CD8-positive, alpha-beta memory T cell (primary cell): ENCODE measurements at regions not wholly inside any gene's neighbourhood (a gene's known extent, or its start where the extent isn't known, plus 50 kb on each side); places are given as distances from the start of the nearest gene placed in this dataset.

Experiments
- CTCF ChIA-PET: fragments of 350-600 bp; sonication (Branson Sonifier 250); formaldehyde crosslinking; loops from one replicate; lab custom pipeline; 2021; ENCODE audit warnings: antibody characterized with exemption; lab: Charles Lee
- POLR2A ChIA-PET: fragments of 350-600 bp; sonication (Branson Sonifier 250); formaldehyde crosslinking; loops from one replicate; lab custom pipeline; 2021; ENCODE audit warnings: antibody characterized with exemption; lab: Charles Lee
- DNase-seq, 5 donors: peaks; one replicate each; pipeline versions ENCODE4 v3.0.0 to v3.0.0-alpha.2; 2020 to 2022; ENCODE audit warnings: mixed read lengths in 1 of 5
- H3K27ac ChIP-seq: one replicate; pipeline ENCODE4 v1.7.0; 2013; ENCODE audit warnings: low read depth, mild to moderate bottlenecking, low read length, moderate library complexity
- H3K27me3 ChIP-seq: 2 replicates; pipeline ENCODE4 v1.7.0; 2013; ENCODE audit warnings: low read length, mild to moderate bottlenecking; ENCODE audit not compliant: insufficient read depth, poor library complexity, severe bottlenecking
- H3K36me3 ChIP-seq: 2 replicates; pipeline ENCODE4 v1.7.0; 2013; ENCODE audit warnings: mild to moderate bottlenecking, low read length, moderate library complexity; ENCODE audit not compliant: insufficient read depth
- H3K4me1 ChIP-seq: 2 replicates; pipeline ENCODE4 v1.7.0; 2013; ENCODE audit warnings: mild to moderate bottlenecking, low read length, moderate library complexity; ENCODE audit not compliant: insufficient read depth
- H3K4me3 ChIP-seq: 2 replicates; pipeline ENCODE4 v1.7.0; 2013; ENCODE audit warnings: mild to moderate bottlenecking, low read length
- H3K9me3 ChIP-seq: 2 replicates; pipeline ENCODE4 v1.7.0; 2013; ENCODE audit warnings: mild to moderate bottlenecking, low read length
- H3K27ac Mint-ChIP-seq, 8 donors: one replicate each; pipeline ENCODE4 v1.8.0; 2020 to 2021; ENCODE audit warnings: mixed read lengths in 8 of 8, mild to moderate bottlenecking in 6 of 8, inconsistent platforms in 3 of 8, moderate library complexity in 3 of 8
- H3K27me3 Mint-ChIP-seq, 2 donors: one replicate each; pipeline ENCODE4 v1.8.0; 2020 to 2021; ENCODE audit warnings: mixed read lengths in 2 of 2, mild to moderate bottlenecking in 1 of 2, moderate library complexity in 1 of 2
- H3K36me3 Mint-ChIP-seq, 3 donors: one replicate each; pipeline ENCODE4 v1.8.0; 2020 to 2021; ENCODE audit warnings: mixed read lengths in 3 of 3, inconsistent platforms in 1 of 3, mild to moderate bottlenecking in 1 of 3
- H3K4me1 Mint-ChIP-seq, 3 donors: one replicate each; pipeline ENCODE4 v1.8.0; 2020 to 2021; ENCODE audit warnings: mixed read lengths in 3 of 3, inconsistent platforms in 1 of 3, mild to moderate bottlenecking in 1 of 3
- H3K4me3 Mint-ChIP-seq, 7 donors: one replicate each; pipeline ENCODE4 v1.8.0; 2020 to 2021; ENCODE audit warnings: mixed read lengths in 7 of 7, mild to moderate bottlenecking in 6 of 7, moderate library complexity in 4 of 7, inconsistent platforms in 2 of 7
- H3K9me3 Mint-ChIP-seq, 5 donors: one replicate each; pipeline ENCODE4 v1.8.0; 2020 to 2022; ENCODE audit warnings: mixed read lengths in 5 of 5, mild to moderate bottlenecking in 3 of 5, moderate library complexity in 2 of 5, inconsistent platforms in 1 of 5

GRCh38 chr2:220503431-220503830, 876.0 kb downstream of the SLC4A3 start:
- Mint-ChIP-seq H3K27me3 (no peaks in the 10 kb centered on the region), H3K4me3 (no peak overlapping the region), H3K9me3 (peaks cover 0 to 5% (median 0%) of the 10 kb centered on the region in 5 donors), H3K36me3 (no peaks in the 10 kb centered on the region), H3K27ac (no peak overlapping the region), H3K4me1 (no peaks in the 10 kb centered on the region)
- ChIA-PET CTCF (no interaction called here), POLR2A (no interaction called here)
- H3K27ac ChIP-seq, result no peak overlapping the region
- no peaks in the 10 kb centered on the region for H3K36me3 ChIP-seq
- H3K9me3 ChIP-seq, result no peaks in the 10 kb centered on the region
- H3K27me3 ChIP-seq, result no peaks in the 10 kb centered on the region
- no peak overlapping the region for H3K4me3 ChIP-seq
- no peaks in the 10 kb centered on the region for H3K4me1 ChIP-seq
- DNase-seq, result no peak

GRCh38 chr2:220504938-220505503, 877.6 kb downstream of the SLC4A3 start:
- H3K27ac ChIP-seq, result no peak overlapping the region
- ChIA-PET POLR2A (no interaction called here), CTCF (no interaction called here)
- Mint-ChIP-seq H3K4me3 (no peak overlapping the region), H3K36me3 (no peaks in the 10 kb centered on the region), H3K27me3 (no peaks in the 10 kb centered on the region), H3K27ac (no peak overlapping the region), H3K4me1 (no peaks in the 10 kb centered on the region), H3K9me3 (peaks cover 0 to 5% (median 0%) of the 10 kb centered on the region in 5 donors)
- no peaks in the 10 kb centered on the region for H3K36me3 ChIP-seq
- H3K9me3 ChIP-seq, result no peaks in the 10 kb centered on the region
- no peaks in the 10 kb centered on the region for H3K4me1 ChIP-seq
- H3K27me3 ChIP-seq, result no peaks in the 10 kb centered on the region
- no peak overlapping the region for H3K4me3 ChIP-seq
- no peak for DNase-seq

GRCh38 chr2:220506466-220506865, 879.0 kb downstream of the SLC4A3 start:
- POLR2A ChIA-PET, result no interaction called here
- H3K27ac Mint-ChIP-seq, result no peak overlapping the region
- no peaks in the 10 kb centered on the region for H3K4me1 ChIP-seq

GRCh38 chr2:220509096-220509757, 881.8 kb downstream of the SLC4A3 start:
- Mint-ChIP-seq H3K9me3 (peaks cover 0 to 6% (median 0%) of the 10 kb centered on the region in 5 donors), H3K27me3 (no peaks in the 10 kb centered on the region), H3K36me3 (no peaks in the 10 kb centered on the region), H3K27ac (no peak overlapping the region), H3K4me1 (no peaks in the 10 kb centered on the region), H3K4me3 (no peak overlapping the region)
- Histone ChIP-seq H3K27me3 (no peaks in the 10 kb centered on the region), H3K4me1 (no peaks in the 10 kb centered on the region), H3K9me3 (no peaks in the 10 kb centered on the region), H3K36me3 (no peaks in the 10 kb centered on the region), H3K4me3 (no peak overlapping the region), H3K27ac (no peak overlapping the region)
- no peak for DNase-seq
- ChIA-PET POLR2A (no interaction called here), CTCF (no interaction called here)

More at GRCh38 chr2:220506466-220506865, 879.0 kb downstream of the SLC4A3 start:
- peaks cover 0 to 5% (median 0%) of the 10 kb centered on the region in 5 donors for H3K9me3 Mint-ChIP-seq
- no peaks in the 10 kb centered on the region for H3K27me3 Mint-ChIP-seq
- DNase-seq, result no peak
- H3K36me3 Mint-ChIP-seq, result no peaks in the 10 kb centered on the region
- no peaks in the 10 kb centered on the region for H3K4me1 Mint-ChIP-seq
- Histone ChIP-seq H3K9me3 (no peaks in the 10 kb centered on the region), H3K27ac (no peak overlapping the region), H3K36me3 (no peaks in the 10 kb centered on the region), H3K4me3 (no peak overlapping the region), H3K27me3 (no peaks in the 10 kb centered on the region)
- H3K4me3 Mint-ChIP-seq, result no peak overlapping the region
- CTCF ChIA-PET, result no interaction called here

GRCh38 chr2:220509966-220510365, 882.5 kb downstream of the SLC4A3 start:
- Histone ChIP-seq H3K27ac (no peak overlapping the region), H3K4me1 (no peaks in the 10 kb centered on the region), H3K4me3 (no peak overlapping the region), H3K27me3 (no peaks in the 10 kb centered on the region), H3K9me3 (no peaks in the 10 kb centered on the region), H3K36me3 (no peaks in the 10 kb centered on the region)
- ChIA-PET CTCF (no interaction called here), POLR2A (no interaction called here)
- H3K36me3 Mint-ChIP-seq, result no peaks in the 10 kb centered on the region
- H3K27me3 Mint-ChIP-seq, result no peaks in the 10 kb centered on the region
- DNase-seq, result no peak
- H3K9me3 Mint-ChIP-seq, result peaks cover 0 to 6% (median 0%) of the 10 kb centered on the region in 5 donors
- no peak overlapping the region for H3K4me3 Mint-ChIP-seq
- H3K27ac Mint-ChIP-seq, result no peak overlapping the region
- H3K4me1 Mint-ChIP-seq, result no peaks in the 10 kb centered on the region

GRCh38 chr2:220510668-220511067, 883.2 kb downstream of the SLC4A3 start:
- no peak for DNase-seq
- Mint-ChIP-seq H3K4me1 (no peaks in the 10 kb centered on the region), H3K27me3 (no peaks in the 10 kb centered on the region), H3K36me3 (no peaks in the 10 kb centered on the region), H3K27ac (no peak overlapping the region), H3K4me3 (no peak overlapping the region), H3K9me3 (peaks cover 0 to 6% (median 0%) of the 10 kb centered on the region in 5 donors)
- Histone ChIP-seq H3K9me3 (no peaks in the 10 kb centered on the region), H3K36me3 (no peaks in the 10 kb centered on the region), H3K4me3 (no peak overlapping the region), H3K4me1 (no peaks in the 10 kb centered on the region), H3K27ac (no peak overlapping the region), H3K27me3 (no peaks in the 10 kb centered on the region)
- ChIA-PET CTCF (no interaction called here), POLR2A (no interaction called here)

GRCh38 chr2:220512419-220512818, 885.0 kb downstream of the SLC4A3 start:
- H3K27ac Mint-ChIP-seq, result no peak overlapping the region
- POLR2A ChIA-PET, result no interaction called here
- Histone ChIP-seq H3K9me3 (no peaks in the 10 kb centered on the region), H3K27ac (no peak overlapping the region), H3K4me3 (no peak overlapping the region), H3K27me3 (no peaks in the 10 kb centered on the region), H3K4me1 (no peaks in the 10 kb centered on the region), H3K36me3 (no peaks in the 10 kb centered on the region)
- peaks cover 0 to 6% (median 0%) of the 10 kb centered on the region in 5 donors for H3K9me3 Mint-ChIP-seq
- H3K4me1 Mint-ChIP-seq, result no peaks in the 10 kb centered on the region
- H3K4me3 Mint-ChIP-seq, result no peak overlapping the region
- no peaks in the 10 kb centered on the region for H3K36me3 Mint-ChIP-seq
- DNase-seq, result no peak
- CTCF ChIA-PET, result no interaction called here
- no peaks in the 10 kb centered on the region for H3K27me3 Mint-ChIP-seq

GRCh38 chr2:220513573-220514288, 886.3 kb downstream of the SLC4A3 start:
- no peak for DNase-seq
- no peaks in the 10 kb centered on the region for H3K36me3 ChIP-seq
- no peaks in the 10 kb centered on the region for H3K4me1 Mint-ChIP-seq
- CTCF ChIA-PET, result no interaction called here
- no peak overlapping the region for H3K4me3 Mint-ChIP-seq
- no peaks in the 10 kb centered on the region for H3K27me3 ChIP-seq
- H3K4me3 ChIP-seq, result no peak overlapping the region
- no peaks in the 10 kb centered on the region for H3K4me1 ChIP-seq
- no peaks in the 10 kb centered on the region for H3K27me3 Mint-ChIP-seq
- no peaks in the 10 kb centered on the region for H3K36me3 Mint-ChIP-seq
- POLR2A ChIA-PET, result no interaction called here
- no peak overlapping the region for H3K27ac ChIP-seq
- no peak overlapping the region for H3K27ac Mint-ChIP-seq
- peaks cover 0 to 6% (median 0%) of the 10 kb centered on the region in 5 donors for H3K9me3 Mint-ChIP-seq
- no peaks in the 10 kb centered on the region for H3K9me3 ChIP-seq
